Stimulated activated CD8-positive, alpha-beta memory T cell treated with anti-CD3 and anti-CD28 coated beads, Interleukin-4, amount 100 ng/mL, for 1 hour (primary cell): ENCODE measurements at regions not wholly inside any gene's neighbourhood (a gene's known extent, or its start where the extent isn't known, plus 50 kb on each side); places are given as distances from the start of the nearest gene placed in this dataset.

Source experiments
- DNase-seq, 2 donors: peaks; one replicate each; pipeline ENCODE4 v3.0.0-alpha.2; 2020; ENCODE audit warnings: low read depth in 2 of 2, low spot score in 1 of 2

- DNase-seq: no peak
Observed at GRCh38 chr17:77590951-77591735, 367.4 kb upstream of the TNRC6C start.

DNA sequence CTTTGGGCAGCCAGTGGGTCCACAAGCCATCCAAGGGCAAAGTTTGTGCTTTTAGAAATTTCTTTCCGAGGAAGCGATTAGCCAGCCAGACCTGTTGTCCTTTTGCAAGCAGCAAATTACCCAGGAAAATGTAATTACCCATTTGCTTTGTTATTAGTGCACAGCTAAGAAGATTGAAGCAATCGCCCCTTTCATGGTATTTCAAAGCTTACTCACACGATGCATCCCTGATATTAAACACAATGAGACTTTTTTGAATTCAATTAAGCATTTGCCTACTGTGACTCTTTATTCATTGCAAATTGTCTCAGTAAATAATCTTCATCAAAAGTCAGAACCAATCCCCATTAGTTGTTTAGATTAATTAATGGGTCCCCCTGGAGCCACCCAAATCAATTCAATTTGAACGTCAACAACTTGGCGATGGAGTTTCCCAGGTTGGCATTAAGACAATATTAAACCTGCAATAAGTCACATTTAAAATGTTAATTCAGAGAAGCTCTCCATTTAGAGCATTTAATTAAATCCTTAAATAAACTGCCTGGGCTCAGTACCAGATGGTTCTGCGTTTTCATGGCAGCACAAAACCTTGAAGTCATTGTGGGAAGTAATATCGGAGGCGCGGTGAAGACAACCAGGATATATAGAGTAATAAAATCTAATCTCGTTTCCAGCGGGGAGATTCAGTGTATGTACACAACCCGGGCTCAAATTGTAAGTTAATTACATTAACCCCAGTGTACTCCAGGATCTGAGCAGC, 366.2 kb upstream of the TNRC6C start:
- DNase-seq: no peak

- no peak for DNase-seq
Observed at GRCh38 chr17:77593081-77593480, 365.4 kb upstream of the TNRC6C start.

DNA sequence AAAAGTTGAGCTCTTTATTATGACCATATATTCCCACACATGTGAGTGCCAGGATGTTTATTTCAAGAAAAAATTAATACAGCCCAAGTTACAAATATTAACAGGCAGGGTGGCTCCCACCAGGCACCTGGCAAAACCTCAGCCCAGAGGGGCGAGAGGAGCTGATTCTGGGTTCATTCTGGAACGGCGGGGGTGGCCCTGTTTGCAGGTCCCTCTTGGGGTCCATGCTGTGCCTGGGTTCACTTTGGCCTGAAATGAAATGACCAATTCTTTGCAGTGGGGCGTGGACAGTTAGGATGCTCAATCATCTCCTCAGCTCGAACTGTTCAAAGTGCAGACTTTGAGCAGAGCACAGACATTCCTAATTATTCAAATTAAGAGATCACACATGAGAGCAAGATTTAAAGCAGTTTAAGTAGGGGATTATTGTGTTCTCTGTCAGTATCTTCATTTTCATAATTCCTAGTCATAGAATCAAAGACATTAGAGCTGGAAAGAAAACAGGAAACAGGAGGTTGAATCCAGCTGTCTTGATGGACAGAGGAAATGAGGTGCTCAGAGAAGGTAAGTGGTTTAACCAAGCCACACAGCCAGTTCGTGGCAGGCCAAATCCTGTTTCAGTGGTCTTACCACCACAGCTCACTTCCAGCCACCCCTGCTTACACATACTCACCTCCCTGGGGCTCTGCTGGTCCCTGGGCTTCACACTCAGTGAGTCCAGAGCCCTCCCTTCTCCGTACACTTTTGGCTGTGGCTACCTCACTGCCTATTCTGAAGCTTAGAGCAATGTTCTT, 363.9 kb upstream of the TNRC6C start:
- no peak for DNase-seq

GRCh38 chr17:77596491-77597417, 361.7 kb upstream of the TNRC6C start:
- no peak for DNase-seq

DNA sequence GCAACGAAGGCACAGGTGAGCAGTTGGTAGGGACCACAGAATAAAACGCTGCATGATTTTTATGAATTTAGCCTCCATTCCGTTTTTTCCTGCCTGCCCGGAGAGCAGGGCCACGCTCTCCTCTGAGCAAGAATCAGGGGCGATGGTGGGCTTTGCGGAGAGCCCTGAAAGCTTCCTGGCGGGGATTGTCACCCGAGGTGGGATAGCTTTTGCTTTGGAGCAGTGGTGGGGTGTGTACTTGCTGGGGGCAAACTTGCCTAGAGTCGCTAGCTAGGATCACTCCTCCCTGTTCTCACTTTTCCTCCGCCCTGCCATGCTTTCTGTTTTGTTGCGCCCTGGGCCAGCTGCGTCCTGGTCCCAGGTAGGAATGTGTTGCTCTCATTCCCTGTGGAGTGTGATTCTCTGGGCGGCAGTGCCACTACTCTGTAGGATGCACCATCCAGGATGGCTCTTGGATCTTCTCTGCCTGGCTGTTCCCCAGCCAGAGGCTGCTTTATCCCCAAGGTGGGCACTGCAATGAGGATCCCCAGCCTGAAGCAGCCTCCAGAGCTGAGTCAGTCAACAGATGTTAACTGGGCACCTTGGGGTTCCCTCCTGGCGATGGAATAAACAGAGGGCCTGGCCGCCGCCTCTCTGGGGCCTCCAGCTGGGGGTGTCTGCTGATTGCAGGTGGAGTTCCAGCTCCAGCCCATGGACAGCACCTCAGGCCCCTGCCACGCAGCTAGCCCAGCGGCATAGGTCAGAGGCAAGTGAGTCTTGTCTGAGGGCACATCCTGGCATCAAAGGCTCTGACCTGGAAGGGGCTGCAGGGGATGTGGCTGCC, 360.9 kb upstream of the TNRC6C start:
- DNase-seq: no peak

DNA sequence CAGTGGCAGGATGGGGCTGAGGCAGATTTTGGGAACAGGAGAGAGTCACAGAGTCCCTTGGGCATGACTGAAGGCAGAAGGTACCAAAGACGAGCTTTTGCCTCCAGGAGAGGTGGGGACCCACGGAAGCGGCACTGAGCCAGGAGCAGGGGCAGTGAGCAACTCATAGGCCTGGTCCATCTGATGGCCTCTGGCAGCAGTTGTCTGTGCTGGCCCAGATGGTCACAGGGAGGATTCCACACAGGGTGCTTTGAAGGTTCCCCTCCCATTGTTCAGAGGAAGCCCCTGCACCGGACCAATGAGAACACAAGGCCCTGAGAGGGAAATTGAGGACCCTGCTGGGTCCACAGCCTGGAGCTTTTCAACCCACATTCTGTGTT, 360.3 kb upstream of the TNRC6C start:
- DNase-seq: no peak

DNA sequence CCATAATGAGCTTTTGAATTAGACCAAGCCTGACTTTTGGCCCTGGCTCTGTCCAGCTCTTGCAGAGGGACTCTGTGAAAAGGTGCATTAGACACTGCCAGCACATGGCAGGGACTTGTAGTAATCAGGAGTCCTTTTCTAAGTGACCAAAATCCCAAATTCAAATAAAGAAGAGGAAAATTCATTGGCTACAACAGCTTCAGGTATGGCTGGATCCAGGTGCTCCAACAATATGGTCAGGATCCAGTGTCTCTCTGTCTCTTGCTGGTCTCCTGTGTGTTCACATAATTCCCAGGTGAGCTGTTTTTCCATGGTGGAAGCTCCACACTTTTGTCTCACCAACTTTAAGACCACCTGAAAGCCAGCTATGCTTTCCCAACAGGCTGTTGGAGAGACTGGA, 358.8 kb upstream of the TNRC6C start:
- DNase-seq: no peak

DNA sequence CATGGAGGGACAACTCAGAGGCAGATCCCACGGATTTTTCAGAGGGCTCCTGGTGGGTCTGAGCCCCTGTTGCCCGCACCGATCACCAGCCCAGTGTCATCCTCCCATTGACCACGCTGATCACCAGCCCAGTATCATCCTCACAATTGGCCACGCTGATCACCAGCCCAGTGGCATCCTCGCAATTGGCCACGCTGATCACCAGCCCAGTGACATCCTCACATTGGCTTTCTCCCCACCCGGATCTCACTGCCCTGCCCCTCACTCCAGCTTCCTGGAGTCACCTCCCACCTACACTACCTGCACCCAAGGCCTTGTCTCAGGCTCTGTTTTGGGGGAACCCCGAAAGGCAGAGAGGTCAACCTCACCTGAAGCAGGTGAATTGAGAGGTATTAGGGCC, 358.2 kb upstream of the TNRC6C start:
- DNase-seq: no peak

GRCh38 chr17:77601054-77601979, 357.2 kb upstream of the TNRC6C start:
- no peak for DNase-seq

DNA sequence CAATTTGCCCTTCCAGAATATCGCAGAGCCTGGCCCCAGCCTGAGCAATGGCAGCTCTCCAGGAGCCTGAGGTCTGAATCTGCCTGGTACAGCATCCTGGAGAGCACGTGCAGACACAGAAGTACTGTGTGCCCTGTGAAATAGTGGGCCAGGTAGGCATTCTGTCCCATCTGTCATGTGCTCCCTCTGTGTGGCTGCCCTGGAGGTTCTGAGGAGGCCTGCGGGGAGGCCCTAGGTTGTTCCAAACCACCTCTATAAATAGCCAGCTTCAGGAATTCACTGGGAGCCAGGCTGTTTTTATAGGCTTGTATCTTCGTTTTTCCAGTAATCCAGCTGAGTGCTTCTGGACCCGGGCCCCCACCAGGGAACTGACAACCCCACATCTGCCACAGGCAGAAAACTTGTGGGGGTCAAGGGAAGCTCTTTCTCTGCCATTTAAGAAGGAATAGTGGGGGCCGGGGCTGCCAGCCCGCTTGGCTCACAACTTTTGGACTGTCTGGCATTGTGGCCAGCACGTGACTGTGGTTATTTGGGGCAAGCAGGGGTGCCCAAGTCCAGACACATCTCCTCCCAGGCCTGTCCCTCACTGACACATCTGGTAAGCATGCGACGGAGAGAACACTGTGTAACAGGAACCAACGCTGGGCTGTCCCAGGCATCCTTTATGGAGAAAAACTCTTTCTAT, 356.3 kb upstream of the TNRC6C start:
- no peak for DNase-seq

GRCh38 chr17:77602883-77603640, 355.4 kb upstream of the TNRC6C start:
- no peak for DNase-seq

GRCh38 chr17:77604301-77604972, 354.1 kb upstream of the TNRC6C start:
- no peak for DNase-seq

- DNase-seq: no peak
Observed at GRCh38 chr17:77604973-77605313, 353.6 kb upstream of the TNRC6C start.

- DNase-seq: no peak
Observed at GRCh38 chr17:77606146-77606864, 352.2 kb upstream of the TNRC6C start.

GRCh38 chr17:77606865-77607210, 351.7 kb upstream of the TNRC6C start:
- no peak for DNase-seq

- no peak for DNase-seq
Observed at GRCh38 chr17:77607606-77608005, 350.9 kb upstream of the TNRC6C start.
